Tibial nerve (tissue), 4 donors: ENCODE measurements at regions not wholly inside any gene's neighbourhood (a gene's known extent, or its start where the extent isn't known, plus 50 kb on each side); places are given as distances from the start of the nearest gene placed in this dataset.
"Not testable (repeated sequence)": the region's sequence is repeated elsewhere in the genome, so short reads cannot be mapped to it uniquely, and the experiment has no call there.

ENCODE experiments used
- CTCF ChIP-seq, 5 experiments: fragments of 200-600 bp in 3 of 5; fragments of 450-650 bp in 2 of 5; sonication (generic) in 3 of 5; IDR thresholded peaks; one replicate each; pipeline ENCODE4 v1.5.1; 2016 to 2019; ENCODE audit warnings: antibody characterized with exemption in 5 of 5, mild to moderate bottlenecking in 3 of 5, moderate library complexity in 2 of 5
- EP300 ChIP-seq, 2 donors: sonication (generic); formaldehyde crosslinking; IDR thresholded peaks; one replicate each; pipeline ENCODE4 v1.6.1; 2017; ENCODE audit warnings: antibody characterized with exemption in 2 of 2, mild to moderate bottlenecking in 1 of 2
- POLR2A ChIP-seq, 2 donors: fragments of 450-650 bp; IDR thresholded peaks; one replicate each; pipeline ENCODE4 v1.6.1; 2017; ENCODE audit warnings: antibody characterized with exemption in 2 of 2, mild to moderate bottlenecking in 2 of 2, moderate library complexity in 2 of 2

GRCh38 chr20:29787456-29787855 lies 1470.0 kb upstream of the DEFB115 start:
- TF ChIP-seq POLR2A, CTCF, EP300 (IDR thresholded peaks at IDR 0.05): not testable (repeated sequence)
